Karpas-422 (cell line): ENCODE measurements at regions not wholly inside any gene's neighbourhood (a gene's known extent, or its start where the extent isn't known, plus 50 kb on each side); places are given as distances from the start of the nearest gene placed in this dataset.
"Not testable (repeated sequence)": the region's sequence is repeated elsewhere in the genome, so short reads cannot be mapped to it uniquely, and the experiment has no call there.

ENCODE experiments used
- DNase-seq: peaks from one replicate; pipeline ENCODE4 v3.0.0-alpha.2; 2015
- H2AFZ ChIP-seq: fragments of 200-600 bp; sonication (generic); 2 replicates; pipeline ENCODE4 v1.6.1; 2014; ENCODE audit warnings: antibody characterized with exemption, low read length, mixed read lengths
- H3K27ac ChIP-seq: fragments of 200-600 bp; sonication (generic); 2 replicates; pipeline ENCODE4 v1.5.1; 2014; ENCODE audit warnings: mild to moderate bottlenecking, low read length, moderate library complexity
- H3K27me3 ChIP-seq: fragments of 200-600 bp; sonication (generic); 2 replicates; pipeline ENCODE4 v1.6.1; 2014; ENCODE audit warnings: low read length, mixed read lengths
- H3K36me3 ChIP-seq: fragments of 200-600 bp; sonication (generic); 2 replicates; pipeline ENCODE4 v1.6.1; 2014; ENCODE audit warnings: low read length, mixed read lengths; ENCODE audit not compliant: insufficient read depth
- H3K4me1 ChIP-seq: fragments of 200-600 bp; sonication (generic); 2 replicates; pipeline ENCODE4 v1.6.1; 2014; ENCODE audit warnings: mild to moderate bottlenecking, low read length, mixed read lengths
- H3K4me2 ChIP-seq: fragments of 200-600 bp; sonication (generic); 2 replicates; pipeline ENCODE4 v1.6.1; 2014; ENCODE audit warnings: low read length, low read depth, mild to moderate bottlenecking; ENCODE audit not compliant: poor library complexity, severe bottlenecking
- H3K4me3 ChIP-seq: fragments of 200-600 bp; sonication (generic); 2 replicates; pipeline ENCODE4 v1.5.1; 2014; ENCODE audit warnings: mild to moderate bottlenecking, antibody characterized with exemption, low read length, mixed read lengths
- H3K79me2 ChIP-seq: fragments of 200-600 bp; sonication (generic); 2 replicates; pipeline ENCODE4 v1.6.1; 2014; ENCODE audit warnings: mild to moderate bottlenecking, low read length, mixed read lengths
- H3K9ac ChIP-seq: fragments of 200-600 bp; sonication (generic); 2 replicates; pipeline ENCODE4 v1.6.0; 2014; ENCODE audit warnings: low read length
- H3K9me2 ChIP-seq: fragments of 200-600 bp; sonication (generic), shearing (Covaris generic); replicated peaks from 2 replicates; pipeline ENCODE4 v1.6.0; 2014; ENCODE audit warnings: mild to moderate bottlenecking, low read length, moderate library complexity; ENCODE audit not compliant: insufficient read depth
- H3K9me3 ChIP-seq: fragments of 300-700, 200-600 bp; sonication (generic); 2 replicates; pipeline ENCODE4 v1.6.1; 2014; ENCODE audit warnings: low read length, mixed read lengths
- H4K20me1 ChIP-seq: fragments of 200-600 bp; sonication (generic); 2 replicates; pipeline ENCODE4 v1.6.1; 2014; ENCODE audit warnings: mild to moderate bottlenecking, antibody characterized with exemption, low read length, low read depth; ENCODE audit not compliant: insufficient read depth

DNA sequence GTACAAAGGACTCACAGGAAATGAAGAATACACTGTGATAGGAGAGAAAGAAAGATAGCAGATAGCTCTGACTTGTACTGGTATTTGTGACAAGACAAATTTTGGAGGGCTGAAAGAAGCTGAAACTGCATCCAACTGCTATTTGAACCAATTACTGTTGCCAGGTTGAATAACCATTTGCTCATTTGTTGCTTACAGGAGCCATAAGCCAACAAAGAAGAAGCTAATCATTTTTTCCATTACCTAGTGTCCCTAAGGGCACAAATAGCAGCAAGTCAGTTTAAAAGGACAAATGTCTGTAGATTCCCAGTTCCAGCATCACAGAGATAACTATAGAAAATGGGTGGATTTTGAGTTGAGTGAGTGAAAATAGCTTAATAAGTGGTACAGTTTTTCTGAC, 376.9 kb upstream of the ARPP21 start:
- Histone ChIP-seq H3K27ac (no peak overlapping the region), H4K20me1 (no peaks in the 10 kb centered on the region), H3K4me3 (no peak overlapping the region), H3K4me1 (no peaks in the 10 kb centered on the region), H3K9me2 (no peaks in the 10 kb centered on the region), H3K36me3 (no peaks in the 10 kb centered on the region), H3K4me2 (no peak overlapping the region), H3K9ac (no peak overlapping the region), H3K27me3 (no peaks in the 10 kb centered on the region), H2AFZ (no peak overlapping the region), H3K79me2 (no peaks in the 10 kb centered on the region), H3K9me3 (no peaks in the 10 kb centered on the region)
- no peak for DNase-seq

DNA sequence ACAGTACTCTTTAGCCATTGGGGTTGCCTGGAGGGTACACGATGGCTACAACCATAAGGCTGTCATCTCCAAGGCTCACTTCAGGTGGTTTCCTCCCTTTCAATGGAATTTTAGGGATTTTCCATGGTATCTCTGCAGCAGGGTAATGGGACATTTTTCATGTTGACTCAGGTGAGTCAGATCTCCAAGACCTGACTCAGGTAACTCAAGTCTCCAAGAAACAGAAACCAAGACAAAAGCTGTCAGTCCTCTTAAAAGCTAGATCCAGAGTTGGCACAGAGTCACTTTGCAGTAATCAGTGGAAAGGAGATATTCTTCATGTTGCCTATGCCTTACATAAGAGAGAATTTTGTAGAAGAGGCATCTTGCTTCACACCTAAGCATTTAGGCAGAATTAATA, 375.8 kb upstream of the ARPP21 start:
- H3K27ac ChIP-seq: no peak overlapping the region
- no peak overlapping the region for H3K4me2 ChIP-seq
- no peaks in the 10 kb centered on the region for H3K9me2 ChIP-seq
- H3K27me3 ChIP-seq: no peaks in the 10 kb centered on the region
- no peaks in the 10 kb centered on the region for H3K4me1 ChIP-seq
- H2AFZ ChIP-seq: no peak overlapping the region
- no peak overlapping the region for H3K4me3 ChIP-seq
- no peak for DNase-seq
- H3K79me2 ChIP-seq: no peaks in the 10 kb centered on the region
- no peaks in the 10 kb centered on the region for H3K9me3 ChIP-seq
- H3K9ac ChIP-seq: no peak overlapping the region
- no peaks in the 10 kb centered on the region for H3K36me3 ChIP-seq
- H4K20me1 ChIP-seq: no peaks in the 10 kb centered on the region

DNA sequence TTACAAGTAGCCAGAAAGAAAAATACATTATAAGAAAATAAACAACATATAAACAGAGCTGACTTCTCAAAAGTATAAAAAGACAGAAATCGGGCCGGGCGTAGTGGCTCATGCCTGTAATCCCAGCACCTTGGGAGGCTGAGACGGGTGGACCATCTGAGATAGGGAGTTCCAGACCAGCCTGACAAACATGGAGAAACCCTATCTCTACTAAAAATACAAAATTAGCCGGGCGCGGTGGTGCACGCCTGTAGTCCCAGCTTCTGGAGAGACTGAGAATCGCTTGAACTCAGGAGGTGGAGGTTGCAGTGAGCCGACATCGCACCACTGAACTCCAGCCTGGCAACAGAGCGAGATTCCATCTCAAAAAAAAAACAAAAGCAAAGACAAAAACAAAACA, 373.3 kb upstream of the ARPP21 start:
- not testable (repeated sequence) for H3K4me1 ChIP-seq

DNA sequence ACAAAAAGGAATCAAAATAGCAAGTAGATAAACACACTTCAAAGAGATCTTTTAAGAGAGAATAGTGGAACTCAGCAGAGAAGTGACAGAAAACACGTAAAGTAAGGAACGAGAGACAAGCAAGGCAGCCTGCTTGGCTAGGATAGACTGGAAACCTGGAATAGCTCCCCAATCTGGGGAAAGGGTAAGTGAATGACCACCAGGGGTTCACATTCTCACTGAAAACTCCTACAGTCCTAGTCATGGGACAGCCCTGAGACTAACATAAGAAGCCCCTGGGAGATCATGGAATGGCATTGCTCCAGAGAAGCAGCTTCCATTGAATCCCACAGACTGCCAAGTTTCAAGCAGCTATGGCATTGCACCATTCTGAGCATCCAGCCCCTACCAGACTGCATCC, 363.6 kb upstream of the ARPP21 start:
- Histone ChIP-seq H4K20me1 (no peaks in the 10 kb centered on the region), H2AFZ (no peak overlapping the region), H3K9ac (no peak overlapping the region), H3K27me3 (no peaks in the 10 kb centered on the region), H3K79me2 (no peaks in the 10 kb centered on the region), H3K9me2 (no peaks in the 10 kb centered on the region), H3K4me3 (no peak overlapping the region), H3K4me2 (no peak overlapping the region), H3K36me3 (no peaks in the 10 kb centered on the region), H3K9me3 (no peaks in the 10 kb centered on the region), H3K4me1 (no peaks in the 10 kb centered on the region), H3K27ac (no peak overlapping the region)
- no peak for DNase-seq

More for the DNA sequence above, 373.3 kb upstream of the ARPP21 start:
- H3K36me3 ChIP-seq, H3K79me2 ChIP-seq, H3K9me3 ChIP-seq, H2AFZ ChIP-seq, H4K20me1 ChIP-seq, H3K27ac ChIP-seq, H3K9me2 ChIP-seq, H3K4me2 ChIP-seq, H3K9ac ChIP-seq, DNase-seq, H3K4me3 ChIP-seq, H3K27me3 ChIP-seq: not testable (repeated sequence)

DNA sequence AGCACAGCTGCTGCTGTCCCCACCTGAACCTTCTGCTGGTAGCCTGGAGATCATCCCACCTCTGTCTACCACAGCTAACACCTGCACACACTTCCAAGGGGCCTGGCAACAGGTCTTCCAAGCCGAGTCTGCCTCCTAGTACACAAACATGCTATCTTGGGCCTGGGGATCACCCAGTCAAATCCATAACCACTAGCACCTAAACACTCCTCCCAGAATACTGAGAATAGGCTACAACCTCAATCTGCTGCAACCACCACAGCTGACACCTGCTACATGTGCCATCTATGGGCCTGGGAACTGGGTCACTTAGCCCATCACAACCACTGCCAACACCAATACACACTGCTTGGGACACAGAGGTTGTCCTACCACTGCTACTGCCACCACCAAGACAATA, 362.8 kb upstream of the ARPP21 start:
- no peaks in the 10 kb centered on the region for H3K79me2 ChIP-seq
- no peaks in the 10 kb centered on the region for H3K9me2 ChIP-seq
- H3K9me3 ChIP-seq: no peaks in the 10 kb centered on the region
- H3K4me2 ChIP-seq: no peak overlapping the region
- no peaks in the 10 kb centered on the region for H3K4me1 ChIP-seq
- no peak overlapping the region for H2AFZ ChIP-seq
- no peak overlapping the region for H3K4me3 ChIP-seq
- H3K36me3 ChIP-seq: no peaks in the 10 kb centered on the region
- no peak for DNase-seq
- no peaks in the 10 kb centered on the region for H3K27me3 ChIP-seq
- no peaks in the 10 kb centered on the region for H4K20me1 ChIP-seq
- no peak overlapping the region for H3K9ac ChIP-seq
- no peak overlapping the region for H3K27ac ChIP-seq

DNA sequence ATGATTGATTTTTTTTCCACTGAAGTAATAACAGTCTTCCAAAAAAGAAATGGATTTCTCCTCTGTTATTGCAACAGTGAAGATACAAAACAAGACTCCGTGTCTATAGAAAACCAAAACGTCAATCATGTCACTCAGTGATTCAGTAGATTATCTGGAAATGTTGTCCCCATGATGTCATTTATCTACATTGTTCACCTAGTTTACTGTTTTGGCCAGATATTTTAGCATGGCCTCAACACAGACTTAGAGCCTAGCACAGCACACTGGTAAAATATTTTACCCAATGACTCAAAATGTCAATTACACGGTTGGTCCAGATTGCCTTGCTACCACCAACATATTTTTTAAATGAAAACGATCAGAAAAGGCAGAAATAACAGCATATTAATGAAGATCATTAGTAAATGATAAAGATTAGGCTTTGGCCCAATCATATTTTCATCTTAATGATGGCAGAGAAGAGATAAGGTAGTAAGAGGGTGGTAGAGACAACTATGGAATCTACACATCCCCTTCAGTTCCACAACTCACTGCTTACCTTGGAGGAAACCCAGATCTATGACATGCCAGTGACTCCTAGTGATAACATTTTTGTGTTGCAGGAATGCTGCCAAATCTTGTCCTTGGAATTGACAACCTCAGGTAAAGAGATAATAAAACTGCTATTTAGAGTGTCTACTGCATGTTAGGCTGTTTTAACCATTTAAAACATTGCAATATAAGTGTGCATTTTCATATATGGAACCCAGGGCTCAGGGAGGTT, 347.7 kb upstream of the ARPP21 start:
- Histone ChIP-seq H3K27me3 (no peaks in the 10 kb centered on the region), H3K9me3 (no peaks in the 10 kb centered on the region), H3K4me3 (no peak overlapping the region), H3K9me2 (no peaks in the 10 kb centered on the region), H3K4me2 (no peak overlapping the region), H3K36me3 (no peaks in the 10 kb centered on the region), H3K79me2 (no peaks in the 10 kb centered on the region), H2AFZ (no peak overlapping the region), H3K4me1 (no peaks in the 10 kb centered on the region), H3K9ac (no peak overlapping the region), H3K27ac (no peak overlapping the region), H4K20me1 (no peaks in the 10 kb centered on the region)
- DNase-seq: no peak

DNA sequence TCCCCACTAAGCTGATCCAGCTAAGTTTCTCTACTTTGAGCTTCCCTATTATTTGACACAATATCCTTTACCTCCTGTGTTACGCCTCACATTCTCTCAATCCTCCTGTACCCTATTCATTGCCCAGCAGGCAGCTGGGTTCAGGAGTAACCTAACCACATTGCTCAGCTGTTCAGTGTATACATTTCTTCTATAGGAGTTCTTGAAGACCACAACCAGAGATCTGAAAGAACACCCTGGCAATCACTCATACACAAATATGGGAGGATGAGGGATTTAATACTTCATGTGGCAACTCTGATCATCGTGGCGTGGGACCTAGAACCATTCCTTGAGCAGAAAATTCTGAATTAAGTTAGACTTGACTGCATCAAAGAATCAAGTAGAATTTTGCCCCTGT, 346.8 kb upstream of the ARPP21 start:
- no peak for DNase-seq
- Histone ChIP-seq H3K27ac (no peak overlapping the region), H3K4me1 (no peaks in the 10 kb centered on the region)

DNA sequence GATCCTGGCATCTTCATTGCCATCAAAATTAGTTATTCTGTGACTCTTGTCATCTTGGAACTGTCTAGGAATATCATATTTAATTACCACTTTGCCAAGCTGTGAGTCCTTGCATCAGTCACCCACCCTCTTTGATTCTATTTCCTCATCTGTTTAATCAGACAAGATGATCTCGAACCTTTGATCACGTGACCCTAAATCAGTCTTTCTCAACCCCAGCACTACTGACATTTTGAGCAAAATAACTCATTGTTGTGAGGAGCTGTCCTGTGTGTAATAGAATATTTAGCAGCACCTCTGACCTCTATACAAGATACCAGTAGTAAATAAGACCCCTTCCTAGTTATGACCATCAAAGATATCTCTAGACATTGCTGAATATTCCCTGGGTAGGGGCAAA, 343.4 kb upstream of the ARPP21 start:
- Histone ChIP-seq H3K79me2 (no peaks in the 10 kb centered on the region), H3K4me3 (no peak overlapping the region), H3K9me2 (no peaks in the 10 kb centered on the region), H3K27ac (no peak overlapping the region), H2AFZ (no peak overlapping the region), H3K9ac (no peak overlapping the region), H3K9me3 (no peaks in the 10 kb centered on the region), H3K4me1 (no peaks in the 10 kb centered on the region), H3K36me3 (no peaks in the 10 kb centered on the region), H3K27me3 (no peaks in the 10 kb centered on the region), H4K20me1 (no peaks in the 10 kb centered on the region), H3K4me2 (no peak overlapping the region)
- DNase-seq: no peak

More for the DNA sequence above, 346.8 kb upstream of the ARPP21 start:
- no peak overlapping the region for H3K9ac ChIP-seq
- H2AFZ ChIP-seq: no peak overlapping the region
- no peaks in the 10 kb centered on the region for H3K9me2 ChIP-seq
- no peaks in the 10 kb centered on the region for H4K20me1 ChIP-seq
- no peak overlapping the region for H3K4me2 ChIP-seq
- H3K9me3 ChIP-seq: no peaks in the 10 kb centered on the region
- no peaks in the 10 kb centered on the region for H3K27me3 ChIP-seq
- H3K36me3 ChIP-seq: no peaks in the 10 kb centered on the region
- H3K4me3 ChIP-seq: no peak overlapping the region
- no peaks in the 10 kb centered on the region for H3K79me2 ChIP-seq
